DMS79 treated with DMSO at 0.1 percent for 48 hours (cell line): ENCODE measurements at regions not wholly inside any gene's neighbourhood (a gene's known extent, or its start where the extent isn't known, plus 50 kb on each side); places are given as distances from the start of the nearest gene placed in this dataset.

Experiments
- DNase-seq: peaks from one replicate; lab custom pipeline; 2025; lab: John Stamatoyannopoulos, UW

GRCh38 chr7:42758124-42758523 is 153.7 kb downstream of the C7orf25 start:
- no peak for DNase-seq

GRCh38 chr7:42756841-42757240 is 155.0 kb downstream of the C7orf25 start:
- DNase-seq = no peak

GRCh38 chr7:42753811-42754363 is 158.0 kb downstream of the C7orf25 start:
- DNase-seq = no peak

- DNase-seq = no peak
These were observed 158.5 kb downstream of the C7orf25 start for GRCh38 chr7:42753367-42753766.

GRCh38 chr7:42750172-42750571 is 161.7 kb downstream of the C7orf25 start:
- no peak for DNase-seq

- DNase-seq = no peak
These were observed 164.8 kb downstream of the C7orf25 start for GRCh38 chr7:42747044-42747443.

GRCh38 chr7:42746214-42746613 is 165.7 kb downstream of the C7orf25 start:
- DNase-seq = no peak

- no peak for DNase-seq
These were observed 166.4 kb downstream of the C7orf25 start for GRCh38 chr7:42745357-42746059.

GRCh38 chr7:42744746-42745145 is 167.1 kb downstream of the C7orf25 start:
- no peak for DNase-seq

- no peak for DNase-seq
These were observed 168.6 kb downstream of the C7orf25 start for GRCh38 chr7:42743077-42743858.

GRCh38 chr7:42742318-42742717 is 169.6 kb downstream of the C7orf25 start:
- no peak for DNase-seq

GRCh38 chr7:42740408-42740807 is 171.5 kb downstream of the C7orf25 start:
- DNase-seq = no peak

- no peak for DNase-seq
These were observed 172.2 kb downstream of the C7orf25 start for GRCh38 chr7:42739638-42740037.

GRCh38 chr7:42736931-42737330 is 174.9 kb downstream of the C7orf25 start:
- DNase-seq = no peak

GRCh38 chr7:42735081-42735480 is 176.8 kb downstream of the C7orf25 start:
- no peak for DNase-seq

GRCh38 chr7:42734568-42734967 is 177.3 kb downstream of the C7orf25 start:
- DNase-seq = no peak

- DNase-seq = no peak
These were observed 178.8 kb downstream of the C7orf25 start for GRCh38 chr7:42733040-42733439.

GRCh38 chr7:42730586-42730985 is 181.3 kb downstream of the C7orf25 start:
- no peak for DNase-seq

GRCh38 chr7:42729053-42729765 is 182.7 kb downstream of the C7orf25 start:
- no peak for DNase-seq

GRCh38 chr7:42727451-42727850 is 184.4 kb downstream of the C7orf25 start:
- no peak for DNase-seq

GRCh38 chr7:42726066-42726785 is 185.6 kb downstream of the C7orf25 start:
- DNase-seq = no peak

- no peak for DNase-seq
These were observed 189.2 kb downstream of the C7orf25 start for GRCh38 chr7:42722716-42723115.
